Upper lobe of left lung (tissue), 6 donors: ENCODE measurements at regions not wholly inside any gene's neighbourhood (a gene's known extent, or its start where the extent isn't known, plus 50 kb on each side); places are given as distances from the start of the nearest gene placed in this dataset.

Source experiments
- ATAC-seq, 2 donors: fragments of 200-7000 bp; cut with Tn5 transposase; one replicate each; pipeline ENCODE4 v1.9.1; 2022; ENCODE audit warnings: mild to moderate bottlenecking in 2 of 2, moderate library complexity in 2 of 2; ENCODE audit not compliant: low FRiP score in 2 of 2
- DNase-seq, 2 donors: peaks; one replicate each; pipeline ENCODE4 v3.0.0-alpha.2; 2019 to 2020
- H3K27ac ChIP-seq, 4 donors: fragments of 200-600 bp; sonication (generic); one replicate each; pipeline ENCODE4 v1.5.1; 2016 to 2019
- H3K27me3 ChIP-seq, 4 donors: fragments of 200-600 bp; sonication (generic); one replicate each; pipeline ENCODE4 v1.5.1; 2017 to 2019
- H3K36me3 ChIP-seq, 4 donors: fragments of 200-600 bp; sonication (generic); one replicate each; pipeline ENCODE4 v1.5.1; 2016 to 2019
- H3K4me1 ChIP-seq, 4 donors: fragments of 200-600 bp; sonication (generic); one replicate each; pipeline ENCODE4 v1.5.1; 2018 to 2019
- H3K4me3 ChIP-seq, 4 donors: fragments of 200-600 bp; sonication (generic); one replicate each; pipeline ENCODE4 v1.5.1; 2017 to 2019; ENCODE audit warnings: mild to moderate bottlenecking in 2 of 4, moderate library complexity in 1 of 4
- H3K9me3 ChIP-seq, 4 donors: fragments of 200-600 bp; sonication (generic); one replicate each; pipeline ENCODE4 v1.5.1; 2018 to 2019
- EP300 ChIP-seq, 4 donors: sonication (generic); formaldehyde crosslinking; IDR thresholded peaks; one replicate each; pipeline ENCODE4 v1.5.1; 2017; ENCODE audit warnings: antibody characterized with exemption in 4 of 4, control low read depth in 2 of 4
- POLR2A ChIP-seq, 4 donors: fragments of 450-650 bp; IDR thresholded peaks; one replicate each; pipeline ENCODE4 v1.5.1; 2016 to 2017; ENCODE audit warnings: antibody characterized with exemption in 4 of 4, mild to moderate bottlenecking in 2 of 4
- POLR2AphosphoS5 ChIP-seq, 2 donors: sonication (generic); formaldehyde crosslinking; IDR thresholded peaks; one replicate each; pipeline ENCODE4 v1.5.1; 2017; ENCODE audit warnings: antibody characterized with exemption in 2 of 2
- WGBS, 2 donors: methylation state at CpG; one replicate each; pipeline ENCODE4 v1.1.5; 2017 to 2018; 5-methylcytosine and 5-hydroxymethylcytosine counted together
- TF ChIP-seq, protein P1 (sequence below), 6 experiments: fragments of 450-650 bp in 4 of 6; fragments of 200-600 bp in 2 of 6; sonication (generic) in 2 of 6; IDR thresholded peaks; one replicate each; pipeline ENCODE4 v1.5.1; 2016 to 2019; ENCODE audit warnings: antibody characterized with exemption in 6 of 6
- donor health status: DM: no; HTN: no; CAD: no; lungs with moderate emphysema.
- donor health status: DM: no; HTN: yes; CAD: no; lungs with severe emphysema.

GRCh38 chr16:49161191-49161590, 120.4 kb downstream of the CBLN1 start:
- Histone ChIP-seq H3K4me1 (no peaks in the 10 kb centered on the region), H3K27ac (no peak overlapping the region), H3K9me3 (no peaks in the 10 kb centered on the region), H3K4me3 (no peak overlapping the region), H3K36me3 (no peaks in the 10 kb centered on the region), H3K27me3 (no peaks in the 10 kb centered on the region)
- no peak for ATAC-seq
- WGBS, 2 donors, result 79 to 82% methylated on average over 2 of the region's 2 CpGs
- TF ChIP-seq, protein P1, sequence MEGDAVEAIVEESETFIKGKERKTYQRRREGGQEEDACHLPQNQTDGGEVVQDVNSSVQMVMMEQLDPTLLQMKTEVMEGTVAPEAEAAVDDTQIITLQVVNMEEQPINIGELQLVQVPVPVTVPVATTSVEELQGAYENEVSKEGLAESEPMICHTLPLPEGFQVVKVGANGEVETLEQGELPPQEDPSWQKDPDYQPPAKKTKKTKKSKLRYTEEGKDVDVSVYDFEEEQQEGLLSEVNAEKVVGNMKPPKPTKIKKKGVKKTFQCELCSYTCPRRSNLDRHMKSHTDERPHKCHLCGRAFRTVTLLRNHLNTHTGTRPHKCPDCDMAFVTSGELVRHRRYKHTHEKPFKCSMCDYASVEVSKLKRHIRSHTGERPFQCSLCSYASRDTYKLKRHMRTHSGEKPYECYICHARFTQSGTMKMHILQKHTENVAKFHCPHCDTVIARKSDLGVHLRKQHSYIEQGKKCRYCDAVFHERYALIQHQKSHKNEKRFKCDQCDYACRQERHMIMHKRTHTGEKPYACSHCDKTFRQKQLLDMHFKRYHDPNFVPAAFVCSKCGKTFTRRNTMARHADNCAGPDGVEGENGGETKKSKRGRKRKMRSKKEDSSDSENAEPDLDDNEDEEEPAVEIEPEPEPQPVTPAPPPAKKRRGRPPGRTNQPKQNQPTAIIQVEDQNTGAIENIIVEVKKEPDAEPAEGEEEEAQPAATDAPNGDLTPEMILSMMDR (IDR thresholded peaks at IDR 0.05), result no peak
- TF ChIP-seq POLR2A (IDR thresholded peaks at IDR 0.05), result no peak
- TF ChIP-seq EP300 (IDR thresholded peaks at IDR 0.05), result no peak
- TF ChIP-seq POLR2AphosphoS5 (IDR thresholded peaks at IDR 0.05), result no peak
- no peak for DNase-seq

GRCh38 chr16:49158029-49158642, 123.5 kb downstream of the CBLN1 start:
- no peak overlapping the region for H3K27ac ChIP-seq
- ATAC-seq (no peak), DNase-seq (no peak)
- TF ChIP-seq POLR2AphosphoS5 (IDR thresholded peaks at IDR 0.05), result no peak
- TF ChIP-seq POLR2A (IDR thresholded peaks at IDR 0.05), result no peak
- no peak for TF ChIP-seq EP300 (IDR thresholded peaks at IDR 0.05)
- TF ChIP-seq, protein P1 (IDR thresholded peaks at IDR 0.05), result no peak
- H3K27me3 ChIP-seq, result no peaks in the 10 kb centered on the region
- 19 to 23% methylated on average over 2 of the region's 2 CpGs for WGBS, 2 donors
- H3K4me3 ChIP-seq, result no peak overlapping the region
- no peaks in the 10 kb centered on the region for H3K36me3 ChIP-seq
- no peaks in the 10 kb centered on the region for H3K4me1 ChIP-seq
- no peaks in the 10 kb centered on the region for H3K9me3 ChIP-seq

- TF ChIP-seq POLR2AphosphoS5 (IDR thresholded peaks at IDR 0.05) (no peak), EP300 (IDR thresholded peaks at IDR 0.05) (no peak), POLR2A (IDR thresholded peaks at IDR 0.05) (no peak)
- TF ChIP-seq, protein P1 (IDR thresholded peaks at IDR 0.05), result no peak
- Histone ChIP-seq H3K4me1 (no peaks in the 10 kb centered on the region), H3K27ac (no peak overlapping the region), H3K4me3 (no peak overlapping the region), H3K9me3 (no peaks in the 10 kb centered on the region), H3K36me3 (no peaks in the 10 kb centered on the region), H3K27me3 (no peaks in the 10 kb centered on the region)
- 67 to 68% methylated on average over 1 to 2 of the region's 2 CpGs for WGBS, 2 donors
- ATAC-seq (no peak), DNase-seq (no peak)
Observed at GRCh38 chr16:49150341-49150740, 131.3 kb downstream of the CBLN1 start.

GRCh38 chr16:49148410-49148809, 133.2 kb downstream of the CBLN1 start:
- Histone ChIP-seq H3K36me3 (no peaks in the 10 kb centered on the region), H3K27ac (no peak overlapping the region), H3K4me3 (no peak overlapping the region), H3K27me3 (no peaks in the 10 kb centered on the region), H3K4me1 (no peaks in the 10 kb centered on the region), H3K9me3 (no peaks in the 10 kb centered on the region)
- DNase-seq (no peak), ATAC-seq (no peak)
- TF ChIP-seq POLR2AphosphoS5 (IDR thresholded peaks at IDR 0.05) (no peak), POLR2A (IDR thresholded peaks at IDR 0.05) (no peak), EP300 (IDR thresholded peaks at IDR 0.05) (no peak)
- TF ChIP-seq, protein P1 (IDR thresholded peaks at IDR 0.05), result no peak
- 61 to 66% methylated on average over 4 of the region's 4 CpGs for WGBS, 2 donors

DNA sequence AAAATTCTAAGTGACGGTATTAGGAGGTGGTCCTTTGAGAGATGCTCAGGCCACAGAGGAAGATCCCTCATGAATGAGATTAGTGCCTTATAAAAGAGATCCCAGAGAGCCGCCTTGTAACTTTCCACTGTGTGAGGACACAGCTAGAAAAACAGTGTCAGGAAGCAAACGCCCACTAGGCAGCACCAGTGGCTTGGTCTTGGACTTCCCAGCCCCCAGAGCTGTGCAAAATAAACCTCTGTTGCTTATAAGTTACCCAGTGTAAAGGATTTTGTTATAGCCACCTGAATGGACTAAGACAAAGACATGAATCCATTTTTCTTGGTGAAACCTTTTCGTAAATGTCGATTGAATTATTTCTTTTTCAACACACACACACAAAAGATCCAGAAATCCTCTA, 141.0 kb downstream of the CBLN1 start:
- no peaks in the 10 kb centered on the region for H3K4me1 ChIP-seq
- TF ChIP-seq EP300 (IDR thresholded peaks at IDR 0.05), result no peak
- TF ChIP-seq, protein P1 (IDR thresholded peaks at IDR 0.05), result no peak
- no peak for TF ChIP-seq POLR2AphosphoS5 (IDR thresholded peaks at IDR 0.05)
- TF ChIP-seq POLR2A (IDR thresholded peaks at IDR 0.05), result no peak
- H3K27me3 ChIP-seq, result no peaks in the 10 kb centered on the region
- H3K9me3 ChIP-seq, result peaks cover 0 to 5% (median 2%) of the 10 kb centered on the region in 4 donors
- no peak overlapping the region for H3K4me3 ChIP-seq
- H3K27ac ChIP-seq, result no peak overlapping the region
- H3K36me3 ChIP-seq, result no peaks in the 10 kb centered on the region
- 60 to 63% methylated on average over 5 of the region's 5 CpGs for WGBS, 2 donors
- DNase-seq, result no peak
- ATAC-seq, result no peak
